LNCAP (cell line): ENCODE measurements at regions not wholly inside any gene's neighbourhood (a gene's known extent, or its start where the extent isn't known, plus 50 kb on each side); places are given as distances from the start of the nearest gene placed in this dataset.

Experiments
- TF ChIP-seq, protein P1 (sequence below): fragments of 450-650 bp; IDR thresholded peaks from 2 replicates; pipeline ENCODE4 v1.5.1; 2017; ENCODE audit warnings: mild to moderate bottlenecking

GRCh38 chr5:19047277-19047676 lies 940.7 kb downstream of the CDH18 start:
- TF ChIP-seq, protein P1, sequence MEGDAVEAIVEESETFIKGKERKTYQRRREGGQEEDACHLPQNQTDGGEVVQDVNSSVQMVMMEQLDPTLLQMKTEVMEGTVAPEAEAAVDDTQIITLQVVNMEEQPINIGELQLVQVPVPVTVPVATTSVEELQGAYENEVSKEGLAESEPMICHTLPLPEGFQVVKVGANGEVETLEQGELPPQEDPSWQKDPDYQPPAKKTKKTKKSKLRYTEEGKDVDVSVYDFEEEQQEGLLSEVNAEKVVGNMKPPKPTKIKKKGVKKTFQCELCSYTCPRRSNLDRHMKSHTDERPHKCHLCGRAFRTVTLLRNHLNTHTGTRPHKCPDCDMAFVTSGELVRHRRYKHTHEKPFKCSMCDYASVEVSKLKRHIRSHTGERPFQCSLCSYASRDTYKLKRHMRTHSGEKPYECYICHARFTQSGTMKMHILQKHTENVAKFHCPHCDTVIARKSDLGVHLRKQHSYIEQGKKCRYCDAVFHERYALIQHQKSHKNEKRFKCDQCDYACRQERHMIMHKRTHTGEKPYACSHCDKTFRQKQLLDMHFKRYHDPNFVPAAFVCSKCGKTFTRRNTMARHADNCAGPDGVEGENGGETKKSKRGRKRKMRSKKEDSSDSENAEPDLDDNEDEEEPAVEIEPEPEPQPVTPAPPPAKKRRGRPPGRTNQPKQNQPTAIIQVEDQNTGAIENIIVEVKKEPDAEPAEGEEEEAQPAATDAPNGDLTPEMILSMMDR: no peak

DNA sequence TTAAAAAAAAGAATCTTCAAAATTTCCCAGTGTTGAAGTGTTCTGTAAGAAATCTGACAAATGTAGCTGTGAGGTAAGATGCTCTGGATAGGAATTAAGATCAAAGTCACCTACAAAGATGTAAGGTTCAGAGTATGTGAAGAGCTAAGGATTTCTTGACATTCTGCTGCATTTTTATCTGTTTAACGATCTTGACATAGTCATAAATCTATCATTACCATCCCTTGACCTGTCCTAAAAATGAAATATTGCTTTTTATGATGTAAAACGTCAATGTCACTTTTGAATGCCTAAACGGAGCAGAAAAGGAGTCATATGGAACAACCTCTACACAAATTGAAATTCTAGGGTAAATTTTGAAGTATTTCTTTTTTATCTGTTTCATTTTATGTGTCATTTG lies 939.3 kb downstream of the CDH18 start:
- TF ChIP-seq, protein P1: no peak

DNA sequence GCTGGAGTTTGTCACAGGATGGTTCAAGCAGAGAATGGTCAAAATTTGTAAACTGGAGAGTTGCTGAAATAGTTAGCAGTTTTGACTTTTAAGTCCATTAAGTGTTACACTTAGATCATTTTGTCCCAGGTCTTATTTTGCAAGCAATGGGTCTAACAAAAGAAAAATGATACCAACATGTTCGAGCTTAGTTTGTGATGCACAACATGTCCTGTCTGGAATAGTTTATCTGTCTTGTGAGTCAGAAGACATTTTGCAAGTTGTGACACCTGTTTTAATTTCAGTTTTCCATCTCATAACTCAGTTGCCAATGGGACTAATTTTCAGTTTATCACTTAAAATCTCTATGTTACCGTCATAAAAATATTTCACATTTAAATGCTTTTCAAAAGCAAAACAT lies 929.8 kb downstream of the CDH18 start:
- TF ChIP-seq, protein P1: no peak

DNA sequence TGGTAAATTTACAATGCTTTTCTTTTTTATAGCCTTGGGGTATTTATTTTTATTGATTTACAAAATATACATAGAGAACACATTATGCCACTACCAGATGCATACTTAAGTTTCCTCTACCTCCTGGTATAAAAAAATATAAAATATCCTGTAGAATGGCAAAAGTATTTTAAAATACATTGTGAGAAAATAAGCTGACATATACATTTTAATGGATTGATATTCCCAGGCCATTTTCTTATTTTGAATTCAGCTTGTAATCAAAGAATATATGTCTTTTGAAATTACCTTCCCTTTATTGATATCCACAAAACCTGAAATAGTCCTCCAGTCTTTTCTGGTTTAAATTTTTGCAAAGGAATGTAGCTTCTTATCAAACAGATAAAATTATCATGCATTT lies 923.9 kb downstream of the CDH18 start:
- TF ChIP-seq, protein P1: no peak

DNA sequence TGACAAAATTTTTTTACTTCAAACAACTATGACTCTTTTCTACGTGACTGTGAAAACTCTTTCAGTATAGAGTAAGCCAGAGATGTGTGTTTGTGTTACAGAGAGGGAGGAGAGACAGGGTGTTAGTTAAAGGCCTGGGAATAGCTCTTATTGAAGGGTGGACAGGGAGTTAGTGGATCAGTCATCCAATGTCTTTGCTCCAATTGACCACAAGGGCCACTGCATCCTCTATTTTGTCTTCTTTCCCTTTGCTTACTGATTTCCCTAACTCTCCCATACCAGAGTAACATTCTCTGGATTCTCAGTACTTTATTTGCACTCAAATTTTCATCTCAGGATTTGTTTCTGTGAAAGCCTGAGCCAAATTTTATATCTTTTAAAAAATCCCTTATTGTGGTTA lies 920.3 kb downstream of the CDH18 start:
- TF ChIP-seq, protein P1: no peak

DNA sequence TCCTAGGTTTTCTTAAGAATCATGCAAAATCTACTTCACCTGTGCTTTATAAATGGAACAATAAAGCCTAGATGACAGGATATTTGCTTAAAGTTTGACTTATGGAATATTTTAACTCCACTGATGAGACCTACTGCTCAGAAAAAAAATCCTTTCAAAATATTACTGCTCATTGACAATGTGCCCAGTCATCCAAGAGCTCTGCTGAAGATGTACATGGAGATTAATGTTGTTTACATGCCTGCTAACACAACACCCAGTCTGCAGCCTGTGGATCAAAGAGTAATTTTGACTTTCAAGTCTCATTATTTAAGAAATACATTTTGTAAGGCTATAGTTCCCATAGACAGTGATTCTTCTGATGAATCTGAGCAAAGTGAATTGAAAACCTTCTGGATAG lies 889.6 kb downstream of the CDH18 start:
- TF ChIP-seq, protein P1: no peak

- TF ChIP-seq, protein P1: no peak
Measured at GRCh38 chr5:19099195-19099594, 888.8 kb downstream of the CDH18 start.

DNA sequence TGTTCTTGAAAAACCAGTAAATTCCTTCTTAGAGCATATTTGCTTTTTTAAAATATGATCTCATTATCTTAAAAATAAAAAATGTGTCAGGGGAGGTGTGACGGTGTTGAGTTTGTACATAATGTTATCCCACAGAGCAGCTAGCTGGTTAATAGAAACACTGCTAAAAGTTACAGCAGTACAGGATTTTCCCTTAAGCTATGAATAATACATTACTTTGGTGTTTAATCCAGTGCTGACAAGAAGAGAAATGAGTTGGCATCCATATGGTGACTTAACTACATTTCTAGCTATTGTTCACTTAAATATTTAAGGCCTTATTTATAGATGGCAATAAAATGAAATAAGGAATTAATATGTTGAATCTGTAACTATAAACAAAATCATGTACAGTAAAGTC lies 883.1 kb downstream of the CDH18 start:
- TF ChIP-seq, protein P1: no peak
